ENCODE measurements at regions not wholly inside any gene's neighbourhood (a gene's known extent, or its start where the extent isn't known, plus 50 kb on each side); places are given as distances from the start of the nearest gene placed in this dataset.
A peak's percentile ranks its signal among the peaks of the same experiment; 100 is the strongest.

DNA sequence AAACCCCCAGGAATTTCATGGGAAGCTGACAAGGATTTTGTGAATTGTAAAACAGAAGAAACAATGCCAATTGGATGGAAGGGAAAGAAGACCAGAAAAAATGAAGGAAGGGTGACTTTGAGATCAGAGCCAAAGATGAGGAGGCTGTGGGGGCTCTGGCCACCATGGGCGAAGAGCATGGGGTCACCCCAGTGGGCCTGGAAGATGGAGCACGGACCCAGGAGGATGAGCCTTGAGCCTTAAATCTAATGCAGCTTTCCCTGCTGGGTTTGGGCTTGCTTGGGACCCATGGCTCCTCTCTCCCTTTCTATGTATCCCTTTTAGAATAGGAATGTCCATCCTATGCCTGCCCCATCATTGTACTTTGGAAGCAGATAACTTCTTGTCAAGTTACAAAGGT, 322.2 kb downstream of the TMEM121 start:
- in situ Hi-C loops (cut with MboI; ENCODE audit: low pct_ligation_motif_present in 1 of 4, low pct_unique_long_range_greater_than_20kb in 1 of 4, low sequenced_read_pairs in 3 of 4) = no loop called here
- TF ChIP-seq, protein P1, sequence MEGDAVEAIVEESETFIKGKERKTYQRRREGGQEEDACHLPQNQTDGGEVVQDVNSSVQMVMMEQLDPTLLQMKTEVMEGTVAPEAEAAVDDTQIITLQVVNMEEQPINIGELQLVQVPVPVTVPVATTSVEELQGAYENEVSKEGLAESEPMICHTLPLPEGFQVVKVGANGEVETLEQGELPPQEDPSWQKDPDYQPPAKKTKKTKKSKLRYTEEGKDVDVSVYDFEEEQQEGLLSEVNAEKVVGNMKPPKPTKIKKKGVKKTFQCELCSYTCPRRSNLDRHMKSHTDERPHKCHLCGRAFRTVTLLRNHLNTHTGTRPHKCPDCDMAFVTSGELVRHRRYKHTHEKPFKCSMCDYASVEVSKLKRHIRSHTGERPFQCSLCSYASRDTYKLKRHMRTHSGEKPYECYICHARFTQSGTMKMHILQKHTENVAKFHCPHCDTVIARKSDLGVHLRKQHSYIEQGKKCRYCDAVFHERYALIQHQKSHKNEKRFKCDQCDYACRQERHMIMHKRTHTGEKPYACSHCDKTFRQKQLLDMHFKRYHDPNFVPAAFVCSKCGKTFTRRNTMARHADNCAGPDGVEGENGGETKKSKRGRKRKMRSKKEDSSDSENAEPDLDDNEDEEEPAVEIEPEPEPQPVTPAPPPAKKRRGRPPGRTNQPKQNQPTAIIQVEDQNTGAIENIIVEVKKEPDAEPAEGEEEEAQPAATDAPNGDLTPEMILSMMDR (IDR thresholded peaks at IDR 0.05) = no peak
- no peaks in the 10 kb centered on the region for H3K9me3 ChIP-seq
- no peaks in the 10 kb centered on the region for H3K27me3 ChIP-seq
- H3K36me3 ChIP-seq = no peaks in the 10 kb centered on the region
- 83% methylated on average over 2 of the region's 2 CpGs; no CpG with 5 or more reads in 1 of the 2 donors for WGBS, 2 donors (ENCODE audit: low coverage in 1 of 2)
- H3K4me1 ChIP-seq = no peaks in the 10 kb centered on the region
- no peak overlapping the region for H3K4me3 ChIP-seq
- no peak for DNase-seq
- intact Hi-C loops (cut with DNase I; ENCODE audit: low total_unique reads) = no loop called here
- no peak overlapping the region for H3K27ac ChIP-seq

DNA sequence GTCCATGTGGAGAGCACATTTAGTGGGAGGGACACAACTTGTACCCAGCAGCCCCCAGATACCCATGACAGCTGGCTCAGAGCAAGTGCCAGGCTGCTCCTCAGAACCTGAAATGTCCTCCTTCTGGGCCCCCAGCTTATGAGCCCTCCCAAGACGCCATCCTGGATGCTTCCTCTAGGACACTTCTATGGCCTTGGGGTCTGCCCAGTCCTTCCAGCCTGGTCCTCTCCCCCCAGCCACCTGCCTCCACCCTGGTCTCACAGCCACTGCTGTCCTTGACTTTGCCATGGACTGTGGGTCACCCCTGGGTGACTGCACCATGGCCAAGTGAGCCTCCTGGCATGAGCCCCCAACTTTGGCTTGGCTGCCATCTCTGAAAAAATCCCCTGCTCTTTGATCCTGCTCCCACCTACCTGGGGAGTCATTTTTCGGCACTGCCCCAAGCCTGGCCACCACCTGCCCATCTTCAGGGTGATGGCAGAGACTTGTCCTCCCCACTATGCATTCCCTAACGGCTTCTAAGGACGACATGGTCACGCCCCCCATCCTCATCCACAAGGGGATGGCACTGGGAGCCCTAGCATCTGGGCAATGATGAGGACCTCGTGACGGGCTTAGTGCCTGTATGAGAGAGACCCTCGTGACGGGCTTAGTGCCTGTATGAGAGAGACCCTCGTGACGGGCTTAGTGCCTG, 323.7 kb downstream of the TMEM121 start:
- no peak for DNase-seq
- Histone ChIP-seq H3K9me3 (no peaks in the 10 kb centered on the region), H3K27ac (no peak overlapping the region), H3K4me1 (no peaks in the 10 kb centered on the region), H3K36me3 (no peaks in the 10 kb centered on the region), H3K27me3 (no peaks in the 10 kb centered on the region), H3K4me3 (no peak overlapping the region)
- intact Hi-C loops (cut with DNase I; ENCODE audit: low total_unique reads) = no loop called here
- TF ChIP-seq POLR2AphosphoS5 (IDR thresholded peaks at IDR 0.05) = no peak
- TF ChIP-seq, protein P1 (IDR thresholded peaks at IDR 0.05) = no peak
- no peak for TF ChIP-seq POLR2A (IDR thresholded peaks at IDR 0.05)
- no peak for TF ChIP-seq EP300 (IDR thresholded peaks at IDR 0.05; ENCODE audit: low read depth)
- WGBS, 2 donors (ENCODE audit: low coverage in 1 of 2) = 75% methylated on average over 8 of the region's 11 CpGs; no CpG with 5 or more reads in 1 of the 2 donors
- in situ Hi-C loops (cut with MboI; ENCODE audit: low pct_ligation_motif_present in 1 of 4, low pct_unique_long_range_greater_than_20kb in 1 of 4, low sequenced_read_pairs in 3 of 4) = no loop called here

DNA sequence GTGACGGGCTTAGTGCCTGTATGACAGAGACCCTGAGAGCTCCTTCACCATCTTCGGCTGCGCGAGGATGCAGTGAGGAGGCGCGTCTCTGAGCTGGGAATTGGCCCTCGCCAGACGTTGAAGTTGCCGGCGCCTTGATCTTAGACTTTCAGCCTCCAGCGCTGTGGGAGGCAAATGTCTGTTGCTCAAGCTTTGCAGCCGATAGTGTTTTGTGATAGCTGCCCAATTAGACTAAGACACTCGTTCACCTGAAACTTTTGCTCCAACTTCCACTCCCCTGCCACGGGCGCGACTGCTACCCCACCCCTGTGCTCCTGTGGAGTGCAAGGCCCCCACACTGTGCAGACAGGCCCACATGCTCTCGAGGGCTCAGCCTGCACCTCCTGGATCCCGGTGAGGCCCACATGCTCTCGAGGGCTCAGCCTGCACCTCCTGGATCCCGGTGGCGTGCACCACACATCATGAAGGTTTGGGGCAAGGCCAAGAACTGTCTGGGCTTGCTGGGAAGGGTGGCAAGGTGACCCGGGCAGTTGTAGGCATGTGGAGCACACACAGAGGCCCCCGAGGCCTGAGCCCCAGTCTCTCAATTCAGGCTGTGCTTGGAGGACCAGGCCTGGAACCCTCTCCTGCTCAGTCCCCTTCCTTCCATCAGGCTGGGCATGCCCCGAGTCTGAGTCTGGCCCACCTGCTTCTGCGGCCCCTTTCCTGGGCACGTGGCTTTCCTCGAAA, 324.6 kb downstream of the TMEM121 start:
- no peak overlapping the region for H3K27ac ChIP-seq
- DNase-seq = no peak
- H3K4me3 ChIP-seq = no peak overlapping the region
- no peaks in the 10 kb centered on the region for H3K4me1 ChIP-seq
- H3K27me3 ChIP-seq = no peaks in the 10 kb centered on the region
- H3K9me3 ChIP-seq = no peaks in the 10 kb centered on the region
- in situ Hi-C loops (cut with MboI; ENCODE audit: low pct_ligation_motif_present in 1 of 4, low pct_unique_long_range_greater_than_20kb in 1 of 4, low sequenced_read_pairs in 3 of 4) (no loop called here), intact Hi-C loops (cut with DNase I; ENCODE audit: low total_unique reads) (no loop called here)
- TF ChIP-seq EP300 (IDR thresholded peaks at IDR 0.05; ENCODE audit: low read depth) (no peak), POLR2AphosphoS5 (IDR thresholded peaks at IDR 0.05) (no peak), POLR2A (IDR thresholded peaks at IDR 0.05) (no peak)
- TF ChIP-seq, protein P1 (IDR thresholded peaks at IDR 0.05) = no peak
- no peaks in the 10 kb centered on the region for H3K36me3 ChIP-seq
- 87% methylated on average over 4 to 27 of the region's 27 CpGs for WGBS, 2 donors (ENCODE audit: low coverage in 1 of 2)

DNA sequence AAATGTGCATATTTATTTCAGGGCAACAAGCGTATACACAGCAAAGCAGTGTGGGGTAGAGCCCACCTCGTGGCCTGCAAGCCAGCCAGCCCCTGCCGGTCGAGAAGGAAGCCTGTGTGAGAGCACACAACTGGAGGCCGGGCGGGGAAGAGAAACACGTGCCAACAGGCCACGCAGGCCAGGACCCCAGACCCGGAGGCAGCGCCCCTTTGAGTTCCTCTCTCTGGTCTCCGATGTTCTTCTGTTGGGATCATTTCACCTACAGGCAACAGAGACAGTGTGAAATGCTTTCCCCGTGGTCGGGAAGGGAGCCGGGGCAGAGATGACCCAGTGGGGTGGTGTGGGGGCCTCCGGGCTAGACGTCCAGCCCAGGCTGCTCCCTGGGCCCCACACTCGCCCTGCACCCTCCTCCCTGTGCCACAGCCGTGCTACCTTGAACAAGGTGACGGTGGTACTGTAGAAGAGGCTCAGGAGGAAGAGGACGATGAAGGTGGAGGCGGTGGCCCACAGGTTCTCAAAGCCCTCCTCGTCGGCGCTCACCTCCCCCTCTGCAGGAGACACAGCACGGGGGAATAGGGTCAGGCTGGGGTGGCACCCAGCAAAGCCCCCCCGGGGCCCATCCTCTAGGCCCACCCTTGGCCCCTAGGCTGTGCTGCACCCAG, 325.5 kb downstream of the TMEM121 start:
- TF ChIP-seq POLR2A (IDR thresholded peaks at IDR 0.05) = no peak
- H3K36me3 ChIP-seq = no peaks in the 10 kb centered on the region
- 78 to 82% methylated on average over 7 to 26 of the region's 26 CpGs for WGBS, 2 donors (ENCODE audit: low coverage in 1 of 2)
- H3K4me3 ChIP-seq = no peak overlapping the region
- in situ Hi-C loops (cut with MboI; ENCODE audit: low pct_ligation_motif_present in 1 of 4, low pct_unique_long_range_greater_than_20kb in 1 of 4, low sequenced_read_pairs in 3 of 4) = no loop called here
- H3K27me3 ChIP-seq = no peaks in the 10 kb centered on the region
- H3K27ac ChIP-seq = no peak overlapping the region
- intact Hi-C loops (cut with DNase I; ENCODE audit: low total_unique reads) = no loop called here
- no peaks in the 10 kb centered on the region for H3K4me1 ChIP-seq
- peak; percentile 4 for DNase-seq
- H3K9me3 ChIP-seq = no peaks in the 10 kb centered on the region
